ENCODE measurements at regions not wholly inside any gene's neighbourhood (a gene's known extent, or its start where the extent isn't known, plus 50 kb on each side); places are given as distances from the start of the nearest gene placed in this dataset.

- DNase-seq (ENCODE audit: extremely low read depth, low read depth, low spot score): no peak
These were observed 874.1 kb downstream of the GRM8 start for GRCh38 chr7:126378642-126379041.

DNA sequence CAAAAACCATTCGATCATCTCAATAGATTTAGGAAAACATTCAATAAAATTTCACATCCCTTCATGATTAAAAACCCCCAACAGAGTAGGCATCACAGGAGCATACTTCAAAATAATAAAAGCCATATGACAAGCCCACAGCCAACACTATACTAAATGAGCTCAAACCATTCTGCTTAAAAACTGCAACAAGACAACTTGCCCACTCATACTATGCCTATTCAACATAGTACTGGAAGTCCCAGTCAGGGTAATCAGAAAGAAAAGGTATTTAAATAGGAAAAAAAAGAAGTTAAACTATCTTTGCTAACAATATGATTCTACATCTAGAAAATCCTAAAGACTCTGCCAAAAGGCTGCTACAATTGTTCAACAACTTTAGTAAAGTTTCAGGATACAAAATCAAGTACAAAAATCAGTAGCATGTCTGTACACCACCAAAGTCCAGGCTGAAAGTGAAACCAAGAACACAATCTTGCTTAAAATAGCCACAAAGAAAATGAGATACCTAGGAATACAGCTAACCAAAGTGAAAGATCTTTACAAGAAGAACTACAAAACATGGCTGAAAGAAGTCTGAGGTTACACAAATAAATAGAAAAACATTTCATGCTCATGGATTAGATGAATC, 882.6 kb downstream of the GRM8 start:
- DNase-seq (ENCODE audit: extremely low read depth, low read depth, low spot score): no peak

DNA sequence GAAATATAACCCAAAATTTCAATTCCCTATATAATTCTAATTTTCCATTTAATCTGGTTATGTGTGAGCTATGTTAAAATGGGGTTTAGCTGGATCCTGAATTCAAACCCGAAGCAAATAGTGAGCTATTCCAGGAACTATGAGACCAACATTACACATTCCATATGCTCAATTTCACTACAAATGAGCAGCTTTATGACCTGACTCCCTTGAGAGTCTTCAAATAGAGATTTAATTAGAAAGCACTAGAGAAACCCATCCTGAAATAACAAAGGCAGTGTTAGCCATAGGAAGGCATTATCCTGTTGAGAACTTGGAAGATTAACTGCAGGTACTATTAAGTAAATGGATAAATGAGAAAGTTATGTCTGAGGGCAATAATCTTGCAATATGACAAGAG, 890.0 kb downstream of the GRM8 start:
- no peak for DNase-seq (ENCODE audit: extremely low read depth, low read depth, low spot score)

DNA sequence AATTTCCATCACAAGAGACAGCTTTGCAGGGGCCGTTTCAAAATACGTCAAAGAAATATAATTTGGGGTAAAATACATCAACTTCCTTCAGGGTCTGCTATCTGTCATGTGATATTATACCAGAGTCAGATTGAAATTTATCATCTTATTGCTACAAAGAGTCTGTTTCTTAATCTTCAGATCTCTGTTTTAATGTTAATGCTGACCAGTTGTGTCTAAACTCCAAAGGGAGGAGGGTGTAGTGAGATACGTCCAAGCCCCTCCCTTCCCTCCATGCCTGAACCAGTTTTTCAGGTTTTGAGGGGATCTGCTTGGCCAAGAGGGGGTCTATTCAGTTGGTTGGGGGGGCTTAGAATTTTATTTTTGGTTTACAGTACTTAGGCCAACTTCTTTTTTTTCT, 891.6 kb downstream of the GRM8 start:
- DNase-seq (ENCODE audit: extremely low read depth, low read depth, low spot score): no peak

DNA sequence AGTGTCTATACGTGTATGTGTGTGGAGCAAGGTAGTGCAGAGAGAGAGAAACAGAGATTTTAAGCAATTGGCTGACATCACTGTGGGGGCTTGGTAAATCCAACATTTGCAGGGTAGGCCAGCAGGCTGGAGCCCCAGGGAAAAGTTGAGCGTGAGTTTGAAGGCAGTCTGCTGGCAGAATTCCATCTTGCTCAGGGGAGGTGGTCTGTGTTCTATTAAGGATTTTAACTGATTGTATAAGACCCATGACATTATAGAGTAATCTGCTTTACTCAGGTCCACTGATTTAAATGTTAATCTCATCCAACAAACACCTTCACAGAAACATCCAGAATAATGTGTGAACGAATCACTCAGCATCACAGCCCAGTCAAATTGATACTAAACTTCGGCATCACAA, 912.9 kb downstream of the GRM8 start:
- DNase-seq (ENCODE audit: extremely low read depth, low read depth, low spot score): no peak

- no peak for DNase-seq (ENCODE audit: extremely low read depth, low read depth, low spot score)
These were observed 947.1 kb downstream of the GRM8 start for GRCh38 chr7:126305671-126306070.

GRCh38 chr7:126303926-126304325, 948.8 kb downstream of the GRM8 start:
- DNase-seq (ENCODE audit: extremely low read depth, low read depth, low spot score): no peak

DNA sequence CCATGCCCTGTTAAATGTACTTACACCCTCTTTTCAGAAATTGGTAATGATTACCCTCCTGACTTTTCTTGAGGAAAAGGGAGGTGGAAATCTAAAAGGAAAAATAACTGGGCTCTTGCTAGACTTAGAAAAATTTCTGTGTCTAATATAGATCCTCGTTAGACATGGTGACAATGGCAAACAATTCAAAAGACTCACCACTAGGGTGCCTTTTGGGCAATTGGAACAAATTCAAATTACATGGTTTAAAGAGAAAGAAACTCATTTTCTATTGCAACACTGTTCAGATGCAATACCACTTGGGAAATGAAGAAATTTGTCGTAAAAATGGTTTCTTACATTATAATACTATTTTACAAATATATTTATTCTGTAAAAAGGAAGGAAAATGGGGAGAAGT, 950.1 kb downstream of the GRM8 start:
- DNase-seq (ENCODE audit: extremely low read depth, low read depth, low spot score): no peak

DNA sequence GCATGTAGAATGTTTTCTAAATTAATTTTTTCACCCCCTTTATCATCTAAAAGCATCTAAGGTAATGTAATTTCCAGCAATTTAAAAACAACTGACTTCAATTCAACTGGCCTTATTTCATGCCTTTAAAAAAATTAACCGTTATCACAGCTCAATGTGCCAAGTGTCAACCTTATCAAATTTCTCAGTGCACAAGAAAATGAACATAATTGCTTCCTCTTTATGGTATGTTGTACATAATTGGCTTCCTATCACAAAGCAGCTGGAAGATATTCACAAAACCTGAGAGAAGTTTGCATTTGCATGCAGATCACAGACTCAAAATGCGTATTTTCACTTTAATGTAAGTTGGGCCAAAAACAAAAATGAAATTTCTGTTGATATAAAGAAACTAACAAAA, 966.4 kb downstream of the GRM8 start:
- DNase-seq (ENCODE audit: extremely low read depth, low read depth, low spot score): no peak

GRCh38 chr7:126236261-126236660, 1016.5 kb downstream of the GRM8 start:
- DNase-seq (ENCODE audit: extremely low read depth, low read depth, low spot score): no peak

- DNase-seq (ENCODE audit: extremely low read depth, low read depth, low spot score): no peak
These were observed 1024.2 kb downstream of the GRM8 start for GRCh38 chr7:126228356-126229061.

DNA sequence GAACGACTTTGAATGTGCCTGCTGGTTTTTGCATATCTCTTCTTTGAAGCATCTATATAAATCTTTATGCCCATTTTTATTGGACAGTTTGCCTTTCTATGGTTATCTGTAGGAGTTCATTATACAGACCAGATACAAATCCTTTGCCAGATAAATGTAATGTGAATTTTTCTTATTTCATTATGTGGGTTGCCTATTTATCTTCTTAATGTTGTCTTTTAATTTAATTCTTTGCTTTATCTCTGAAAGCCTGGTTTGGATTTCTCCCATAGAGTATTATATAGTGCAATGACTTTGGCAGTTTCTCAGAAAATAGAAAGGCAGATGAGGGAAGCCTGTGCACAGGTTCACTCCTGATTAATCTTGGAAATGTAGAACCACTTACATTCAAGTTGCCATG, 1025.1 kb downstream of the GRM8 start:
- no peak for DNase-seq (ENCODE audit: extremely low read depth, low read depth, low spot score)

DNA sequence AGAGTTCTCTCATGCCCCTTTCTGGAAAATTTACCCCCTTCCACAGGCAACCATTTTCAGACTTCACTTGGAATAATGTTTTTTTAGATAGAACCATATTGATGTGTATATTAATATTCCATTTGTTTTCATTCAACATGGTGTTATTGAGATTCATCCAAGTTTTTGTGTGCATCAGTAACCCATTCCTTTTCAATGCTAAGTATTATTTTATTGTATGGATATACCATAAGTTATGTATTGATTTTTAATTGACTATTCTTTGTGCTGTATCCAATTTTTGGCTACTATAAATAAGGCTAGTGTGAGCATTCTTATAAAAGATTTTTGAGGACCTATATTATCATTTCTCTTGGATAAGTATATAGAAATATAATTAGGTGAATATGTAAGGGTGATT, 1025.7 kb downstream of the GRM8 start:
- DNase-seq (ENCODE audit: extremely low read depth, low read depth, low spot score): no peak

GRCh38 chr7:126223729-126224128, 1029.0 kb downstream of the GRM8 start:
- no peak for DNase-seq (ENCODE audit: extremely low read depth, low read depth, low spot score)

GRCh38 chr7:126222782-126223181, 1030.0 kb downstream of the GRM8 start:
- no peak for DNase-seq (ENCODE audit: extremely low read depth, low read depth, low spot score)

- no peak for DNase-seq (ENCODE audit: extremely low read depth, low read depth, low spot score)
These were observed 1037.0 kb downstream of the GRM8 start for GRCh38 chr7:126215785-126216184.

DNA sequence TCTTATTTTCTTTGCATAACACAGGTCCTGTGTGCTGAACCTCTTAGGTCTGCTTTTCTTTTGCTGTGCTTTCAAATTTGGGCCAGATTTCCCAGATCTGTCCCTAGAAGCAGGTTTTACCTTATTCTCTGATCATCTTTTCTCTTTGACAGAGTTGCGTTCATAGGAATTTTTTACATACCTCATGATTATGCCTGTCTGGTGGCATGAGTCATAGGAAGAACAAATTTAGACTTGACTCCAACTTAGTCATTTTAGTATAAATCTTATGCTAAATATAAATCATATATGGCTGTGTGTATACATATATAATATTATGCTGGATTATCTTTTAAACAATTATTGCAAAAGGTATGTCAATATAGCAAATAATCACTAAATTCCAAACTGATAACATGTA, 1038.9 kb downstream of the GRM8 start:
- no peak for DNase-seq (ENCODE audit: extremely low read depth, low read depth, low spot score)

DNA sequence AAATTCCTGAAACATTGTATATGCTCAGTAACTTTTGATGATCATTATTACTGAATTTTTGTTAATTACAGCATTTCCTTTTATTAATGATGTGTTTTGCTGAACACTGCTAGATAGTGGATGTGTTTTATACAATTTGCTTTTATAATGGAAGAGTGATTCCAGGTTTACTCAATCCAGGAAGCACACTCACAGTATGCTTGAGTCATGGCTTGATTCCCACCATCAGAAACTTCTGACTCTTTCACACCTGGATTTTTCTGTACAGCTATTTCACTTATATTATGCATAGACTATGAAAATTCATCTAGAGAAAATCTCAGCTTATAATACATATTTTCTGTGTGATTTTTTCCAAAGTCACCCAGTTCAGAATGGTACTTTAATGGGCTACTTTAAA, 1040.9 kb downstream of the GRM8 start:
- no peak for DNase-seq (ENCODE audit: extremely low read depth, low read depth, low spot score)

GRCh38 chr7:126210707-126211106, 1042.0 kb downstream of the GRM8 start:
- no peak for DNase-seq (ENCODE audit: extremely low read depth, low read depth, low spot score)

GRCh38 chr7:126203185-126203584, 1049.6 kb downstream of the GRM8 start:
- DNase-seq (ENCODE audit: extremely low read depth, low read depth, low spot score): no peak

DNA sequence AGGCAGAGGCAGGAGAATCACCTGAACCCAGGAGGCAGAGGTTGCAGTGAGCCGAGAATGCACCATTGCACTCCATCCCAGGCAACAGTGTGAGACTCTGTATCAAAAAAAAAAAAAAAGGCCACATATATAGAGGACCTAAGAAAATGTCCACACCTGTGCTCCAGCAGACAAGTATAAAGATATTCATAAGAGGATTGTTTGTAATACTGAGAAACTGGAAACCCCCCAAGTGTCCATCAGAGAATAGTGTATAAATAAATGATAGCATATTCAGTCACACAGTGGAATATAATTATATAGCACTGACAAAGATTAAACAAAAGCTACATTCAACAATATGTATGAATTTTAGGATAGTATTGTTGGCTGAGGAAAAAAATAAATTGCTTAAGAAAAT, 1050.6 kb downstream of the GRM8 start:
- DNase-seq (ENCODE audit: extremely low read depth, low read depth, low spot score): no peak

GRCh38 chr7:126185959-126186580, 1066.7 kb downstream of the GRM8 start:
- no peak for DNase-seq (ENCODE audit: extremely low read depth, low read depth, low spot score)
